Mammary epithelial cell (primary cell): ENCODE measurements at regions not wholly inside any gene's neighbourhood (a gene's known extent, or its start where the extent isn't known, plus 50 kb on each side); places are given as distances from the start of the nearest gene placed in this dataset.

Experiments
- CTCF ChIP-seq, 2 donors: IDR thresholded peaks in 1 of 2; conservative IDR thresholded peaks in 1 of 2; 2 replicates each; pipeline ENCODE4 v1.5.1; 2011 to 2012; ENCODE audit warnings: inconsistent platforms in 2 of 2, low read length in 2 of 2, mild to moderate bottlenecking in 2 of 2, control low read depth in 1 of 2, low read depth in 1 of 2; ENCODE audit not compliant: insufficient read depth in 1 of 2; ENCODE audit errors: extremely low read depth in 1 of 2
- EZH2 ChIP-seq: IDR thresholded peaks from 2 replicates; pipeline ENCODE4 v1.6.1; 2012; ENCODE audit warnings: low read length, inconsistent platforms, borderline replicate concordance

GRCh38 chr4:28518561-28519165, 1658.0 kb downstream of the STIM2 start:
- TF ChIP-seq EZH2 (no peak), CTCF (conservative IDR thresholded peaks at IDR 0.05 in 1 of 2, IDR thresholded peaks at IDR 0.05 in 1 of 2; ENCODE audit: extremely low read depth in 1 of 2, insufficient read depth in 1 of 2, low read depth in 1 of 2, low read length in 2 of 2) (no peak)
